ENCODE measurements at regions not wholly inside any gene's neighbourhood (a gene's known extent, or its start where the extent isn't known, plus 50 kb on each side); places are given as distances from the start of the nearest gene placed in this dataset.
"Not testable (repeated sequence)": the region's sequence is repeated elsewhere in the genome, so short reads cannot be mapped to it uniquely, and the experiment has no call there.

DNA sequence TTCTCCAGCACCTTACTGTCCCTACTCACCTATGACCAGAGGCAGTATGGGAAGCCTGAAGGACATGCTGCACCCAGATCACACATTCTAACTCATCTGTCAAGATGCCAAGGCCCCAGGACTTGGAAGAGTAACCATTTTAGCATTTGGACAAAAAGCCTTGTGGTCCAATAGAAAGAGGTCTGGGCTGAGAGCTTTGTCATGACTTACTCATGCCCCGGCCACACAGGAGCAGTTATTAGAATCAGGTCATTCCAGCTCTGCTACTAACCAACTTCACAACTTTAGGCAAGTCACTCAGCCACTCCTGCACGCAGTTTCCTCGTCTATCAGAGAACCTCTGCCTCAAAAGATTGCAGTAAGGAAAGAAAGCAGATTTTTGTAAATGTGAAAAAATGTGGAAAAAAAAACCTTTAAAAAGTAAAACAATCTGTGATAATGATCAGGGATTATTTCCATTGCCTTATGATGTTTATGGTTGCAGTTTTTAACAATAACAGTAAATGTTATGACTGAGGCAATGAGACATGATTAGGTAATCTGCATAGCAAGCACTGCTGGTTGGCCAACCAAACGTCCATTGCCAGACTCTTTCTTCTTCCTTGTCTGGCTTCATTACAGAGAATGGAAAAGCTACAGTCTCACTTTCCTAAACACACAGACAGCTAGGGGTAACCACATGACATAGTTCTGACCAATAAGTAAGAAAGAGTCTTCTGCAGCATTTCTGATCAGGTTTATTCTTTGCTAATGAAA lies 255.4 kb upstream of the CHAC2 start:
- Histone ChIP-seq H3K4me3 (no peak overlapping the region), H3K36me3 (no peaks in the 10 kb centered on the region), H3K9me3 (no peaks in the 10 kb centered on the region), H3K4me1 (no peaks in the 10 kb centered on the region), H3K27me3 (no peaks in the 10 kb centered on the region), H3K27ac (no peak overlapping the region)
- TF ChIP-seq, protein P1, sequence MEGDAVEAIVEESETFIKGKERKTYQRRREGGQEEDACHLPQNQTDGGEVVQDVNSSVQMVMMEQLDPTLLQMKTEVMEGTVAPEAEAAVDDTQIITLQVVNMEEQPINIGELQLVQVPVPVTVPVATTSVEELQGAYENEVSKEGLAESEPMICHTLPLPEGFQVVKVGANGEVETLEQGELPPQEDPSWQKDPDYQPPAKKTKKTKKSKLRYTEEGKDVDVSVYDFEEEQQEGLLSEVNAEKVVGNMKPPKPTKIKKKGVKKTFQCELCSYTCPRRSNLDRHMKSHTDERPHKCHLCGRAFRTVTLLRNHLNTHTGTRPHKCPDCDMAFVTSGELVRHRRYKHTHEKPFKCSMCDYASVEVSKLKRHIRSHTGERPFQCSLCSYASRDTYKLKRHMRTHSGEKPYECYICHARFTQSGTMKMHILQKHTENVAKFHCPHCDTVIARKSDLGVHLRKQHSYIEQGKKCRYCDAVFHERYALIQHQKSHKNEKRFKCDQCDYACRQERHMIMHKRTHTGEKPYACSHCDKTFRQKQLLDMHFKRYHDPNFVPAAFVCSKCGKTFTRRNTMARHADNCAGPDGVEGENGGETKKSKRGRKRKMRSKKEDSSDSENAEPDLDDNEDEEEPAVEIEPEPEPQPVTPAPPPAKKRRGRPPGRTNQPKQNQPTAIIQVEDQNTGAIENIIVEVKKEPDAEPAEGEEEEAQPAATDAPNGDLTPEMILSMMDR (IDR thresholded peaks at IDR 0.05), result no peak
- no peak for TF ChIP-seq POLR2AphosphoS5 (IDR thresholded peaks at IDR 0.05)
- TF ChIP-seq POLR2A (IDR thresholded peaks at IDR 0.05), result no peak
- TF ChIP-seq EP300 (IDR thresholded peaks at IDR 0.05), result no peak
- no peak for DNase-seq (ENCODE audit: low spot score in 2 of 2)
- 67% methylated on average over 4 of the region's 4 CpGs for WGBS

DNA sequence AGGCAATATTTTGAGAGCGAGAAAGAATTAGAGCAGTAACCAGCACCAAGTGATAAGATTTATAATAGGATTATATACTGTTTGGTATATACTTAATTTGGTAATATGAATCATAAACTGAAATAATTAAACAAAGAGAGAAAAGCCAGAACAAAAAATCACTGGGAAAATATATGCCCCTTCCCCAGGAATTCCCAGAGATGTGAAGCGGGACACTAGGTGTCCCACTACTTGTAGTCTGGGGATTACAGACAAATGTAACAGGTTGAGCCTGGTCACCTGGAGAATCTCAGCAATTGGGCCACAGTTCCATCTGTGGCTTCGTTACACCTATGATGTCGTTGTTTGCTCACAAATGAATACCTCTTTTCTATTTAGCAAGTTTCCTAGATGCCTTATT lies 256.1 kb upstream of the CHAC2 start:
- H3K27ac ChIP-seq, result no peak overlapping the region
- TF ChIP-seq POLR2AphosphoS5 (IDR thresholded peaks at IDR 0.05), result no peak
- TF ChIP-seq, protein P1 (IDR thresholded peaks at IDR 0.05), result no peak
- TF ChIP-seq POLR2A (IDR thresholded peaks at IDR 0.05), result no peak
- TF ChIP-seq EP300 (IDR thresholded peaks at IDR 0.05), result no peak
- no peak overlapping the region for H3K4me3 ChIP-seq
- H3K9me3 ChIP-seq, result no peaks in the 10 kb centered on the region
- WGBS, result 84% methylated on average over 4 of the region's 4 CpGs
- H3K27me3 ChIP-seq, result no peaks in the 10 kb centered on the region
- no peaks in the 10 kb centered on the region for H3K36me3 ChIP-seq
- no peak for DNase-seq (ENCODE audit: low spot score in 2 of 2)
- H3K4me1 ChIP-seq, result no peaks in the 10 kb centered on the region

DNA sequence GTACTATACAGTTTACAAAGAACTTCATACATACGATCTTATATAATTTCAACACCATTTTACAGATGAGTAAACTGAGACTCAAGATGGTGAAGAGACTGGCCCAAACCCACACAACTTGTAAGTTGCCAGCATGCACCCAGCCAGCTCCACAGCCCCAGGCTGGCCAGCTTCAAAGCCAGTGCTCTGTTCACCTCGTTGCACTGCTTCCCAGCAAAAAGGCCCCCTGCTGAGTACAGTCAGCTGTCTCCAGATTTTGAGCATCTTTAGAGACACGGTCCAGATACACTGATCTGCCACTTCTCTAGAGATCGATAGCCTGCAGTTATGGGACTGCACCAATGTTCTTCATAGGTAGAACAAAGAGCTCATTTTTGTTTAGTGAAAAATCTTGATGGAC lies 257.2 kb upstream of the CHAC2 start:
- Histone ChIP-seq H3K4me3 (no peak overlapping the region), H3K4me1 (no peaks in the 10 kb centered on the region), H3K36me3 (no peaks in the 10 kb centered on the region), H3K27ac (no peak overlapping the region), H3K27me3 (no peaks in the 10 kb centered on the region), H3K9me3 (no peaks in the 10 kb centered on the region)
- TF ChIP-seq POLR2A (IDR thresholded peaks at IDR 0.05) (no peak), EP300 (IDR thresholded peaks at IDR 0.05) (no peak), POLR2AphosphoS5 (IDR thresholded peaks at IDR 0.05) (no peak)
- TF ChIP-seq, protein P1 (IDR thresholded peaks at IDR 0.05), result no peak
- 57% methylated on average over 4 of the region's 4 CpGs for WGBS
- no peak for DNase-seq (ENCODE audit: low spot score in 2 of 2)

DNA sequence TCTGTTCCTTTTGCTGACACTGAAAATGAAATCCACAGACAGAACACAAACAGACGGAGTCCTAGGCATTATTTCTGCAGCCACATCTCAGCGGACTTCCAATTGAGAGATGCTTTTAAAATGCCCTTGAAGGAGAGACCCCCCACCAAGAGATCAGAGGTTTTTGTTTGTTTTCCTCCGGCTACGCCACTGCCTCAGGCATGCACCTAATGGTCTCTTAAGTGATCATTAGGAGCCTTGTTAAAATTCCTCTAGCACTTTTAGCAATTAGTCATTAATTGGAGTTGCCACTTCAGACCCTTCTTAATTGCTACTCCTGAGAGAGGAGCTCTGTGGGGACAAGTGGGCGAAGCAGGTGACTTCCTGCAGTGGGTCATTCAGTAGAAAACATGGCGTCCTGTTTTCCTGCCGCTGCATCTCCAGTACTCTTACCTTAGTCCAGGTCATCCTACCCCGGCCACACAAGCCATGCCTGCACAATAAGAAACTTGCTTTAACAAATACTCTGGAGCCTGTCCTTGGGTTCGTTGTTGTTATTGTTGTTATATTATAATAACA lies 257.7 kb upstream of the CHAC2 start:
- no peak for DNase-seq (ENCODE audit: low spot score in 2 of 2)
- Histone ChIP-seq H3K4me3 (no peak overlapping the region), H3K4me1 (no peaks in the 10 kb centered on the region), H3K27me3 (no peaks in the 10 kb centered on the region), H3K36me3 (no peaks in the 10 kb centered on the region), H3K9me3 (no peaks in the 10 kb centered on the region), H3K27ac (no peak overlapping the region)
- 77% methylated on average over 9 of the region's 9 CpGs for WGBS
- TF ChIP-seq POLR2A (IDR thresholded peaks at IDR 0.05), result no peak
- TF ChIP-seq EP300 (IDR thresholded peaks at IDR 0.05), result no peak
- TF ChIP-seq, protein P1 (IDR thresholded peaks at IDR 0.05), result no peak
- TF ChIP-seq POLR2AphosphoS5 (IDR thresholded peaks at IDR 0.05), result no peak

DNA sequence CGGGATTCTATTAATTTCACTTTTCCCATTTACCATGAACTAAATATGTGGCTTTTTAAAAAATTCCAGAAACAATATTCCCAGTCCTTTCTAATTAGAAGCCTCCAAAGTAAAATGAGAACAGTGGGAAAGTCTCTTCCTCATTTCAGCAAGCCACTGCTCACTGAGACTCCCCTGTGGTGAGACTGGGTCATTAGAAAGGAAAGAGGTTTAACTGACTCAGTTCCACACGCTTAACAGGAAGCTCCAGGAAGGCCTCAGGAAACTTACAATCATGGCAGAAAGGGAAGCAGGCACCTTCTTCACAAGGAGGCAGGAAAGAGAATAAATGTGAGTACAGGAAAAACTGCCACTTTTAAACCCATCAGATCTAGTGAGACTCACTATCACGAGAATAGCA lies 258.9 kb upstream of the CHAC2 start:
- no peak overlapping the region for H3K4me3 ChIP-seq
- H3K9me3 ChIP-seq, result no peaks in the 10 kb centered on the region
- TF ChIP-seq EP300 (IDR thresholded peaks at IDR 0.05), result no peak
- no peaks in the 10 kb centered on the region for H3K36me3 ChIP-seq
- DNase-seq (ENCODE audit: low spot score in 2 of 2), result no peak
- no peaks in the 10 kb centered on the region for H3K27me3 ChIP-seq
- WGBS, result 71% methylated on average over 3 of the region's 3 CpGs
- no peak overlapping the region for H3K27ac ChIP-seq
- H3K4me1 ChIP-seq, result no peaks in the 10 kb centered on the region

DNA sequence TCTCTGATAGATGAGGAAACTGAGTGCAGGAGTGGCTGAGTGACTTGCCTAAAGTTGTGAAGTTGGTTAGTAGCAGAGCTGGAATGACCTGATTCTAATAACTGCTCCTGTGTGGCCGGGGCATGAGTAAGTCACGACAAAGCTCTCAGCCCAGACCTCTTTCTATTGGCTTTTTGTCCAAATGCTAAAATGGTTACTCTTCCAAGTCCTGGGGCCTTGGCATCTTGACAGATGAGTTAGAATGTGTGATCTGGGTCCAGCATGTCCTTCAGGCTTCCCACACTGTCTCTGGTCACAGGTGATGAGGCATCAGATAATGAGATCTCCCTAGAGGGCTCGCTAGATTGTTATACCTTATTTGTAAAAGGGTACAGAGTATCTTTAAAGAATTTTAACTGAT lies 260.5 kb upstream of the CHAC2 start:
- H3K27ac ChIP-seq; H3K36me3 ChIP-seq; H3K4me1 ChIP-seq; DNase-seq (ENCODE audit: low spot score in 2 of 2); H3K27me3 ChIP-seq; H3K4me3 ChIP-seq; H3K9me3 ChIP-seq: not testable (repeated sequence)
- 62% methylated on average over 3 of the region's 3 CpGs for WGBS

Measured in suprapubic skin (tissue), 4 donors.